Brain microvascular endothelial cell (primary cell): ENCODE measurements at regions not wholly inside any gene's neighbourhood (a gene's known extent, or its start where the extent isn't known, plus 50 kb on each side); places are given as distances from the start of the nearest gene placed in this dataset.

ENCODE experiments used
- DNase-seq: peaks from one replicate; pipeline ENCODE4 v3.0.0-alpha.2; 2020
- H3K27ac ChIP-seq: fragments of 250-450 bp; sonication (Bioruptor Pico); 2 replicates; pipeline ENCODE4 v1.5.1; 2020; ENCODE audit warnings: mild to moderate bottlenecking, moderate library complexity
- H3K27me3 ChIP-seq: fragments of 250-450 bp; sonication (Bioruptor Pico); replicated peaks from 2 replicates; pipeline ENCODE4 v1.5.1; 2020; ENCODE audit warnings: mild to moderate bottlenecking
- H3K36me3 ChIP-seq: fragments of 250-450 bp; sonication (Bioruptor Pico); replicated peaks from 2 replicates; pipeline ENCODE4 v1.5.1; 2020; ENCODE audit warnings: mild to moderate bottlenecking
- H3K4me3 ChIP-seq: 2 replicates; pipeline ENCODE4 v1.5.1; 2011; ENCODE audit warnings: low read depth, mild to moderate bottlenecking, control low read depth, low read length, moderate library complexity
- CTCF ChIP-seq: IDR thresholded peaks from 2 replicates; pipeline ENCODE4 v1.5.1; 2011; ENCODE audit warnings: low read depth, mild to moderate bottlenecking, moderate library complexity, low read length, control low read depth, inconsistent platforms; ENCODE audit errors: missing control alignments
- in situ Hi-C: cut with HindIII; loops from 2 replicates; pipeline ENCODE4 v1.10.0; 2017; ENCODE audit warnings: low sequenced_read_pairs, low pct_ligation_motif_present

GRCh38 chr4:81282131-81282530, 67.1 kb upstream of the PRKG2 start:
- in situ Hi-C loops = no loop called here
- H3K27me3 ChIP-seq = no peaks in the 10 kb centered on the region
- no peak overlapping the region for H3K27ac ChIP-seq
- TF ChIP-seq CTCF = no peak
- DNase-seq = no peak
- H3K36me3 ChIP-seq = no peaks in the 10 kb centered on the region
- H3K4me3 ChIP-seq = no peak overlapping the region

- H3K4me3 ChIP-seq = no peak overlapping the region
- DNase-seq = no peak
- H3K27me3 ChIP-seq = no peaks in the 10 kb centered on the region
- no peak for TF ChIP-seq CTCF
- H3K36me3 ChIP-seq = no peaks in the 10 kb centered on the region
- in situ Hi-C loops = no loop called here
- no peak overlapping the region for H3K27ac ChIP-seq
Measured at GRCh38 chr4:81274460-81274859, 59.4 kb upstream of the PRKG2 start.

GRCh38 chr4:81272671-81273070, 57.6 kb upstream of the PRKG2 start:
- H3K27me3 ChIP-seq = no peaks in the 10 kb centered on the region
- no peak for DNase-seq
- no peak overlapping the region for H3K27ac ChIP-seq
- no peak overlapping the region for H3K4me3 ChIP-seq
- TF ChIP-seq CTCF = no peak
- no peaks in the 10 kb centered on the region for H3K36me3 ChIP-seq
- in situ Hi-C loops = no loop called here
